Neural cell (in vitro differentiated cells): ENCODE measurements at regions not wholly inside any gene's neighbourhood (a gene's known extent, or its start where the extent isn't known, plus 50 kb on each side); places are given as distances from the start of the nearest gene placed in this dataset.

ENCODE experiments used
- H2AFZ ChIP-seq: fragments of 200-600, 300-800 bp; sonication (generic), shearing (Covaris generic); 2 replicates; pipeline ENCODE4 v1.6.0; 2014; ENCODE audit warnings: low read depth, mild to moderate bottlenecking, antibody characterized with exemption, low read length, moderate library complexity
- H3F3A ChIP-seq: fragments of 200-600 bp; shearing (Covaris generic); 2 replicates; pipeline ENCODE4 v1.6.1; 2016; ENCODE audit warnings: mild to moderate bottlenecking, moderate library complexity, mixed read lengths, antibody characterized with exemption, low read length; ENCODE audit not compliant: insufficient read depth, poor library complexity, severe bottlenecking
- H3K27ac ChIP-seq: fragments of 200-600, 300-800 bp; sonication (generic), shearing (Covaris generic); 2 replicates; pipeline ENCODE4 v1.5.1; 2014; ENCODE audit warnings: mild to moderate bottlenecking, low read length, moderate library complexity
- H3K27me3 ChIP-seq: fragments of 300-800, 200-600 bp; sonication (generic), shearing (Covaris generic); 2 replicates; pipeline ENCODE4 v1.6.0; 2014; ENCODE audit warnings: mild to moderate bottlenecking, low read depth, low read length, moderate library complexity; ENCODE audit not compliant: insufficient read depth
- H3K36me3 ChIP-seq: fragments of 300-800, 200-600 bp; sonication (generic), shearing (Covaris generic); 2 replicates; pipeline ENCODE4 v1.5.1; 2014; ENCODE audit warnings: mild to moderate bottlenecking, antibody characterized with exemption, low read length, moderate library complexity; ENCODE audit not compliant: insufficient read depth
- H3K4me2 ChIP-seq: fragments of 300-800, 200-600 bp; sonication (generic), shearing (Covaris generic); 2 replicates; pipeline ENCODE4 v1.6.0; 2014; ENCODE audit warnings: mild to moderate bottlenecking, low read length
- H3K4me3 ChIP-seq: fragments of 300-800, 200-600 bp; sonication (generic), shearing (Covaris generic); 2 replicates; pipeline ENCODE4 v1.5.1; 2014; ENCODE audit warnings: mild to moderate bottlenecking, low read length, moderate library complexity
- H3K79me2 ChIP-seq: fragments of 200-600 bp; shearing (Covaris generic); replicated peaks from 2 replicates; pipeline ENCODE4 v1.6.0; 2014; ENCODE audit warnings: mild to moderate bottlenecking, low read length, moderate library complexity; ENCODE audit not compliant: insufficient read depth
- H3K9ac ChIP-seq: fragments of 300-800, 200-600 bp; sonication (generic), shearing (Covaris generic); 2 replicates; pipeline ENCODE4 v1.6.1; 2016; ENCODE audit warnings: mild to moderate bottlenecking, low read length, mixed read lengths
- H3K9me2 ChIP-seq: fragments of 200-600 bp; shearing (Covaris generic); 2 replicates; pipeline ENCODE4 v1.6.1; 2016; ENCODE audit warnings: mild to moderate bottlenecking, low read length, mixed read lengths; ENCODE audit not compliant: insufficient read depth
- H3K9me3 ChIP-seq: fragments of 200-600, 300-800 bp; sonication (generic), shearing (Covaris generic); 2 replicates; pipeline ENCODE4 v1.6.1; 2016; ENCODE audit warnings: mild to moderate bottlenecking, mixed run types, low read length, moderate library complexity, mixed read lengths
- H4K20me1 ChIP-seq: fragments of 200-600 bp; shearing (Covaris generic); 2 replicates; pipeline ENCODE4 v1.6.1; 2016; ENCODE audit warnings: mild to moderate bottlenecking, mixed run types; ENCODE audit not compliant: insufficient read depth
- EP300 ChIP-seq: fragments of 450-650 bp; conservative IDR thresholded peaks from 2 replicates; pipeline ENCODE4 v1.6.1; 2014; ENCODE audit warnings: antibody characterized with exemption, mild to moderate bottlenecking, moderate library complexity; ENCODE audit not compliant: poor library complexity, severe bottlenecking
- EZH2 ChIP-seq: fragments of 200-600, 300-800 bp; shearing (Covaris generic), sonication (generic); IDR thresholded peaks from 2 replicates; pipeline ENCODE4 v1.6.1; 2014; ENCODE audit warnings: antibody characterized with exemption, low read length, borderline replicate concordance, mild to moderate bottlenecking; ENCODE audit not compliant: insufficient read depth, poor library complexity, severe bottlenecking
- MXI1 ChIP-seq: fragments of 450-650 bp; conservative IDR thresholded peaks from 2 replicates; pipeline ENCODE4 v1.6.1; 2014; ENCODE audit warnings: antibody characterized with exemption, mild to moderate bottlenecking; ENCODE audit not compliant: poor library complexity, severe bottlenecking
- POLR2AphosphoS5 ChIP-seq: IDR thresholded peaks from 2 replicates; pipeline ENCODE4 v1.6.1; 2012
- RAD21 ChIP-seq: fragments of 450-650 bp; conservative IDR thresholded peaks from 2 replicates; pipeline ENCODE4 v1.6.1; 2014; ENCODE audit warnings: antibody characterized with exemption, mild to moderate bottlenecking, moderate library complexity
- REST ChIP-seq: IDR thresholded peaks from 2 replicates; pipeline ENCODE4 v1.6.1; 2012; ENCODE audit warnings: borderline replicate concordance
- SMC3 ChIP-seq: fragments of 450-650 bp; conservative IDR thresholded peaks from 2 replicates; pipeline ENCODE4 v1.6.1; 2014; ENCODE audit warnings: antibody characterized with exemption, mild to moderate bottlenecking, moderate library complexity; ENCODE audit not compliant: poor library complexity
- TAF1 ChIP-seq: IDR thresholded peaks from 2 replicates; pipeline ENCODE4 v1.6.1; 2012; ENCODE audit warnings: low read depth
- TF ChIP-seq, protein P1 (sequence below): fragments of 450-650 bp; IDR thresholded peaks from 2 replicates; pipeline ENCODE4 v1.5.1; 2014; ENCODE audit warnings: antibody characterized with exemption, mild to moderate bottlenecking, moderate library complexity; ENCODE audit not compliant: poor library complexity, severe bottlenecking

DNA sequence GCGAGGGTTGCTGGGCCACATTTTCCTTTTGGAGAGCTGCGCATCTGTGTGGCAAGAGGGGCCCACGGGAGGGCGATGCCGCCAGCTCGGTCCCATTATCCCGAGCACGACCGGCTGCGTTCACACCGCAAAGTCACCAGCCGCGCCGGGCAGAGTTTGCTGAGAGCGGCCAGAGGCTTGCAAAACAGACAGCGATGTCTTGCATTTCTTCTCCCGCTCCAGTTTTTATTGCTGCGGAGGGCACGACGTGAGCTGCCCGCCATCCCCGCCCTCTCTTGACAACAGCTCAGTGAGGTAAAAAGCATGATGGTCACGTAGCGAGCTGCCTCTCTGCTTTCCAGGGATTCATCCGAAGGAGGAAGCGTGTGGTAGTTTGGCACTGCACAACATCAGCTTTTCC is 102.1 kb upstream of the TENM3 start:
- no peak overlapping the region for H2AFZ ChIP-seq
- no peaks in the 10 kb centered on the region for H4K20me1 ChIP-seq
- no peak overlapping the region for H3K27ac ChIP-seq
- peaks cover under 1% of the 10 kb centered on the region for H3K79me2 ChIP-seq
- H3K36me3 ChIP-seq: no peaks in the 10 kb centered on the region
- H3K9me2 ChIP-seq: no peaks in the 10 kb centered on the region
- H3K9me3 ChIP-seq: no peaks in the 10 kb centered on the region
- H3K4me3 ChIP-seq: peak overlapping the region; percentile 22
- H3F3A ChIP-seq: no peaks in the 10 kb centered on the region
- H3K27me3 ChIP-seq: peaks cover 35% of the 10 kb centered on the region
- H3K9ac ChIP-seq: no peak overlapping the region
- TF ChIP-seq EZH2 (no peak), POLR2AphosphoS5 (no peak), REST (no peak), TAF1 (no peak), RAD21 (no peak), MXI1 (no peak), SMC3 (no peak), EP300 (no peak)
- TF ChIP-seq, protein P1, sequence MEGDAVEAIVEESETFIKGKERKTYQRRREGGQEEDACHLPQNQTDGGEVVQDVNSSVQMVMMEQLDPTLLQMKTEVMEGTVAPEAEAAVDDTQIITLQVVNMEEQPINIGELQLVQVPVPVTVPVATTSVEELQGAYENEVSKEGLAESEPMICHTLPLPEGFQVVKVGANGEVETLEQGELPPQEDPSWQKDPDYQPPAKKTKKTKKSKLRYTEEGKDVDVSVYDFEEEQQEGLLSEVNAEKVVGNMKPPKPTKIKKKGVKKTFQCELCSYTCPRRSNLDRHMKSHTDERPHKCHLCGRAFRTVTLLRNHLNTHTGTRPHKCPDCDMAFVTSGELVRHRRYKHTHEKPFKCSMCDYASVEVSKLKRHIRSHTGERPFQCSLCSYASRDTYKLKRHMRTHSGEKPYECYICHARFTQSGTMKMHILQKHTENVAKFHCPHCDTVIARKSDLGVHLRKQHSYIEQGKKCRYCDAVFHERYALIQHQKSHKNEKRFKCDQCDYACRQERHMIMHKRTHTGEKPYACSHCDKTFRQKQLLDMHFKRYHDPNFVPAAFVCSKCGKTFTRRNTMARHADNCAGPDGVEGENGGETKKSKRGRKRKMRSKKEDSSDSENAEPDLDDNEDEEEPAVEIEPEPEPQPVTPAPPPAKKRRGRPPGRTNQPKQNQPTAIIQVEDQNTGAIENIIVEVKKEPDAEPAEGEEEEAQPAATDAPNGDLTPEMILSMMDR: no peak
- no peak overlapping the region for H3K4me2 ChIP-seq

DNA sequence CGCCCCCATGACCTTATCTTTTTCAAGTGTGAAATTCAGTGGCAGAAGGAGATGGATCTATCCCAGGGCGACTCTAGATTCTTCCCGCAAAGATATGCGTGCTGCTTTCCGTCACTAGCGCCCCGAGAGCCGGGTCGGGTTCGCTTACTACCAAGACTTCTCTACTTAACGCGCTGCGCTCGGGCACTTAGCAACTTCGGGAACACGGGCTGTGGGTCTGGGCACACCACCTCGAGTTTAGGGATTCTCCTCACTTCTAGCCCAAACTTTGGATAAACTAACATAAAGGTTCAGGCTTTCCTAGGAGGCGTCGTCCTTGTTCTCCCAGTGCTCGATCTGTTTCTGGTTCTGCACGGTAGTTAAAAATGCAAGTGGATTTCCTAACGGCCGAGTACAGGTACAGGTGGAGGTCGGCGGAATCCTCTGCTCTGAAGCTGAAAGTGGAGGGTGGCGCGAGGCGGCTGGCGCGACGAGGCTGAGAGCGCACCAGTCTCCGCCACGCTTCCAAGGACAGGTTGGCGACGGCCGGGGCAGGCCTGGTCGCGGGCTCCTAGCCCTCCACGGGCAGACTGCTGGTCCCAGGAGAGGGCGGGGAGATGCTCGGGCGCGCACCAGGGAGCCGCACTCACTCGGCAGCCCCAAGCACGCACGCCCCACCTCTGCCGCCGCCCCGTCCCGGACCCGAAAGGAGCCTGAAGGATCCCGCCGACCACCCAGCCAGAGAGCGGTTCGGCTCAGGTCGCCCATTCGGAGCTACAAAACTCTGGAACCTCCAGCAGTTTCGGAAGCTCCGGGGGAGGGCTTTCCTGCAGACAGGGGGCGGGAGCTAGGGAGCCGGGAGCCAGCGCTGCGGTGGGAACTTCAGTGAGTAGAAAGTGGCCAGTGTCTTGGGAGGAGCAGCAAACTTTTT is 100.8 kb upstream of the TENM3 start:
- H3K27me3 ChIP-seq: peaks cover 35% of the 10 kb centered on the region
- H3K27ac ChIP-seq: no peak overlapping the region
- H3K9ac ChIP-seq: no peak overlapping the region
- H3K4me3 ChIP-seq: peak overlapping the region; percentile 86
- no peaks in the 10 kb centered on the region for H3K36me3 ChIP-seq
- peaks cover 14% of the 10 kb centered on the region for H3K79me2 ChIP-seq
- no peak for TF ChIP-seq RAD21
- TF ChIP-seq REST: no peak
- no peak for TF ChIP-seq EP300
- TF ChIP-seq EZH2: no peak
- TF ChIP-seq TAF1: no peak
- H3K9me2 ChIP-seq: no peaks in the 10 kb centered on the region
- H4K20me1 ChIP-seq: no peaks in the 10 kb centered on the region
- no peaks in the 10 kb centered on the region for H3F3A ChIP-seq
- H2AFZ ChIP-seq: no peak overlapping the region
- no peaks in the 10 kb centered on the region for H3K9me3 ChIP-seq
- no peak overlapping the region for H3K4me2 ChIP-seq
